SK-MEL-5 (cell line): ENCODE measurements at regions not wholly inside any gene's neighbourhood (a gene's known extent, or its start where the extent isn't known, plus 50 kb on each side); places are given as distances from the start of the nearest gene placed in this dataset.

Experiments
- DNase-seq: peaks from one replicate; pipeline ENCODE4 v3.0.0-alpha.2; 2016; ENCODE audit warnings: low read depth, low spot score
- in situ Hi-C: cut with HindIII; loops from 2 replicates; pipeline ENCODE4 v1.10.0; 2016; ENCODE audit warnings: low sequenced_read_pairs, high pct_unique_total_duplicates, low pct_unique_long_range_greater_than_20kb
- small RNA-seq, 2 experiments: library from RNA; depleted of rRNA; stranded (forward); fragments of <200 nt; gene quantifications; one replicate each; pipeline ENCODE3, GENCODE V24; 2014

GRCh38 chrX:138378876-138379275 lies 332.6 kb downstream of the FGF13 start:
- in situ Hi-C loops, result no loop called here
- DNase-seq, result no peak

- in situ Hi-C loops, result no loop called here
Observed at GRCh38 chrX:138408101-138408500, 303.4 kb downstream of the FGF13 start.

GRCh38 chrX:138411048-138411447 lies 300.5 kb downstream of the FGF13 start:
- in situ Hi-C loops, result no loop called here
- peak; percentile 0 for DNase-seq

More at GRCh38 chrX:138408101-138408500, 303.4 kb downstream of the FGF13 start:
- no peak for DNase-seq

Small RNA genes in the stretch of these regions (small RNA-seq; reads per million reads assigned to genes)
- gene RN7SKP31, result 0 reads per million in 2 experiments
- gene RNU6-985P, result 0 reads per million in 2 experiments
